Testis (tissue), 2 donors: ENCODE measurements at regions not wholly inside any gene's neighbourhood (a gene's known extent, or its start where the extent isn't known, plus 50 kb on each side); places are given as distances from the start of the nearest gene placed in this dataset.

Source experiments
- DNase-seq: peaks from one replicate; pipeline ENCODE4 v3.0.0-alpha.2; 2019
- H3K27ac ChIP-seq, 2 donors: fragments of 200-600 bp; sonication (generic); one replicate each; pipeline ENCODE4 v1.5.1; 2019
- H3K27me3 ChIP-seq: fragments of 200-600 bp; sonication (generic); one replicate; pipeline ENCODE4 v1.5.1; 2019
- H3K36me3 ChIP-seq: fragments of 200-600 bp; sonication (generic); one replicate; pipeline ENCODE4 v1.5.1; 2017; ENCODE audit warnings: low read depth; ENCODE audit errors: missing control alignments
- H3K4me1 ChIP-seq: fragments of 200-600 bp; sonication (generic); one replicate; pipeline ENCODE4 v1.5.1; 2019
- H3K4me3 ChIP-seq, 2 donors: fragments of 200-600 bp; sonication (generic); one replicate each; pipeline ENCODE4 v1.5.1; 2017 to 2019
- H3K9me3 ChIP-seq: fragments of 200-600 bp; sonication (generic); one replicate; pipeline ENCODE4 v1.5.1; 2017
- POLR2A ChIP-seq: fragments of 450-650 bp; IDR thresholded peaks from one replicate; pipeline ENCODE4 v1.6.1; 2017; ENCODE audit warnings: antibody characterized with exemption, mild to moderate bottlenecking, moderate library complexity
- WGBS, 2 donors: methylation state at CpG; one replicate each; pipeline ENCODE4 v1.1.5; 2018; 5-methylcytosine and 5-hydroxymethylcytosine counted together
- intact Hi-C: fragments of 100-400 bp; cut with DNase I; formaldehyde crosslinking; loops from one replicate; pipeline ENCODE4 v1.15.1; 2023; ENCODE audit warnings: low total_unique reads
- TF ChIP-seq, protein P1 (sequence below), 3 experiments: fragments of 450-650 bp in 2 of 3; fragments of 200-600 bp in 1 of 3; sonication (generic) in 1 of 3; IDR thresholded peaks; one replicate each; pipeline ENCODE4 v1.5.1; 2016 to 2019; ENCODE audit warnings: antibody characterized with exemption in 3 of 3, mild to moderate bottlenecking in 2 of 3, moderate library complexity in 1 of 3

- H3K27ac ChIP-seq = no peak overlapping the region
- no peaks in the 10 kb centered on the region for H3K4me1 ChIP-seq
- no peaks in the 10 kb centered on the region for H3K27me3 ChIP-seq
- DNase-seq = no peak
- WGBS, 2 donors = 89 to 97% methylated on average over 4 of the region's 4 CpGs
- TF ChIP-seq, protein P1, sequence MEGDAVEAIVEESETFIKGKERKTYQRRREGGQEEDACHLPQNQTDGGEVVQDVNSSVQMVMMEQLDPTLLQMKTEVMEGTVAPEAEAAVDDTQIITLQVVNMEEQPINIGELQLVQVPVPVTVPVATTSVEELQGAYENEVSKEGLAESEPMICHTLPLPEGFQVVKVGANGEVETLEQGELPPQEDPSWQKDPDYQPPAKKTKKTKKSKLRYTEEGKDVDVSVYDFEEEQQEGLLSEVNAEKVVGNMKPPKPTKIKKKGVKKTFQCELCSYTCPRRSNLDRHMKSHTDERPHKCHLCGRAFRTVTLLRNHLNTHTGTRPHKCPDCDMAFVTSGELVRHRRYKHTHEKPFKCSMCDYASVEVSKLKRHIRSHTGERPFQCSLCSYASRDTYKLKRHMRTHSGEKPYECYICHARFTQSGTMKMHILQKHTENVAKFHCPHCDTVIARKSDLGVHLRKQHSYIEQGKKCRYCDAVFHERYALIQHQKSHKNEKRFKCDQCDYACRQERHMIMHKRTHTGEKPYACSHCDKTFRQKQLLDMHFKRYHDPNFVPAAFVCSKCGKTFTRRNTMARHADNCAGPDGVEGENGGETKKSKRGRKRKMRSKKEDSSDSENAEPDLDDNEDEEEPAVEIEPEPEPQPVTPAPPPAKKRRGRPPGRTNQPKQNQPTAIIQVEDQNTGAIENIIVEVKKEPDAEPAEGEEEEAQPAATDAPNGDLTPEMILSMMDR (IDR thresholded peaks at IDR 0.05) = no peak
- TF ChIP-seq POLR2A = no peak
- no peaks in the 10 kb centered on the region for H3K36me3 ChIP-seq
- no peak overlapping the region for H3K4me3 ChIP-seq
- no peaks in the 10 kb centered on the region for H3K9me3 ChIP-seq
- intact Hi-C loops = no loop called here
These were observed 310.6 kb downstream of the LMX1A start for GRCh38 chr1:165045902-165046301.

- H3K36me3 ChIP-seq = no peaks in the 10 kb centered on the region
- no peaks in the 10 kb centered on the region for H3K9me3 ChIP-seq
- no peak for DNase-seq
- H3K4me1 ChIP-seq = no peaks in the 10 kb centered on the region
- intact Hi-C loops = no loop called here
- TF ChIP-seq, protein P1 (IDR thresholded peaks at IDR 0.05) = no peak
- no peak for TF ChIP-seq POLR2A
- no peak overlapping the region for H3K27ac ChIP-seq
- H3K4me3 ChIP-seq = no peak overlapping the region
- no peaks in the 10 kb centered on the region for H3K27me3 ChIP-seq
- 77 to 85% methylated on average over 1 of the region's 1 CpG for WGBS, 2 donors
These were observed 315.9 kb downstream of the LMX1A start for GRCh38 chr1:165040641-165041040.

- 43 to 64% methylated on average over 3 of the region's 3 CpGs for WGBS, 2 donors
- no peaks in the 10 kb centered on the region for H3K36me3 ChIP-seq
- H3K27ac ChIP-seq = no peak overlapping the region
- no peak for DNase-seq
- no peaks in the 10 kb centered on the region for H3K9me3 ChIP-seq
- H3K27me3 ChIP-seq = no peaks in the 10 kb centered on the region
- intact Hi-C loops = no loop called here
- TF ChIP-seq, protein P1 (IDR thresholded peaks at IDR 0.05) = no peak
- TF ChIP-seq POLR2A = no peak
- H3K4me1 ChIP-seq = no peaks in the 10 kb centered on the region
- no peak overlapping the region for H3K4me3 ChIP-seq
These were observed 316.5 kb downstream of the LMX1A start for GRCh38 chr1:165039996-165040395.

GRCh38 chr1:165036403-165036802, 320.1 kb downstream of the LMX1A start:
- H3K4me3 ChIP-seq = no peak overlapping the region
- 62 to 71% methylated on average over 6 of the region's 6 CpGs for WGBS, 2 donors
- no peak for TF ChIP-seq POLR2A
- TF ChIP-seq, protein P1 (IDR thresholded peaks at IDR 0.05) = no peak
- H3K27ac ChIP-seq = no peak overlapping the region
- no peak for DNase-seq
- no peaks in the 10 kb centered on the region for H3K27me3 ChIP-seq
- no peaks in the 10 kb centered on the region for H3K4me1 ChIP-seq
- H3K9me3 ChIP-seq = no peaks in the 10 kb centered on the region
- intact Hi-C loops = no loop called here
- H3K36me3 ChIP-seq = no peaks in the 10 kb centered on the region

DNA sequence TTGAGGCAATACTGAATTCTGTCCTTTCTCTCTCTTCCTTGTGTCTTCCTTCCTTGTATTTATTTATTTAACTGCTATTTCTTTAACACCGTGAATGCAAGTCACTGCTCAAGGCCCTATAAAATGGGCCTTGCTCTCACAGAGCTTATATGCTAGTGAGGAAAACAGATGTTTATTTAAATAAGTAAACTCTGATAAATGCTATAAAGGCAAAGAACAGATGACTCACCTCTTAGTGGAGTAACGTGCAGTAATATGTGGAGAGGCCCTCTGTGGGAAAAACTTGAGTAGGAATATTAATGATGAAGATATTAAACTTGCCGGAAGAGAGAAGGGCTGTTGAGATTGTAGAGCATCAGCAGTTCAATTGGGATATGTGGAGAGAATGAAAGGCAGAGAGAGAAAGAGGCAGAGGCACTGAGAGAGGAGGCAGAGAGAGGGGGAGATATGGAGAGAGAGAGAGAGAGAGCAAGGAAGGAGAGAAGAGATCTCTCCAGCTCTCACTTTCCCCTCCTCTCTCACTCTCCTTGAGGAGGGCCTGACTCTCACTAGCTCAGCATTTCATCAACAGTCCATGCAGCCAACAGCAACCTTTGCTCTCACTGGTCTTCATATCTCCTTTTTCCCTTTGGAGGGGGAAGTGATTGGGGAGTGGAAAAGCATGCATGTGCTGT, 322.2 kb downstream of the LMX1A start:
- TF ChIP-seq, protein P1 (IDR thresholded peaks at IDR 0.05) = no peak
- TF ChIP-seq POLR2A = no peak
- H3K27me3 ChIP-seq = no peaks in the 10 kb centered on the region
- no peak overlapping the region for H3K4me3 ChIP-seq
- no peaks in the 10 kb centered on the region for H3K36me3 ChIP-seq
- 63 to 73% methylated on average over 3 of the region's 3 CpGs for WGBS, 2 donors
- H3K4me1 ChIP-seq = no peaks in the 10 kb centered on the region
- intact Hi-C loops = no loop called here
- H3K27ac ChIP-seq = no peak overlapping the region
- no peaks in the 10 kb centered on the region for H3K9me3 ChIP-seq
- DNase-seq = no peak
